CD4-positive, alpha-beta T cell treated with Interleukin-6 for 4 hours (primary cell): ENCODE measurements at regions not wholly inside any gene's neighbourhood (a gene's known extent, or its start where the extent isn't known, plus 50 kb on each side); places are given as distances from the start of the nearest gene placed in this dataset.
A peak's percentile ranks its signal among the peaks of the same experiment; 100 is the strongest.
"Not testable (repeated sequence)": the region's sequence is repeated elsewhere in the genome, so short reads cannot be mapped to it uniquely, and the experiment has no call there.

Experiments used
- DNase-seq: peaks from one replicate; pipeline ENCODE4 v3.0.0-alpha.2; 2020; ENCODE audit warnings: mixed read lengths

DNA sequence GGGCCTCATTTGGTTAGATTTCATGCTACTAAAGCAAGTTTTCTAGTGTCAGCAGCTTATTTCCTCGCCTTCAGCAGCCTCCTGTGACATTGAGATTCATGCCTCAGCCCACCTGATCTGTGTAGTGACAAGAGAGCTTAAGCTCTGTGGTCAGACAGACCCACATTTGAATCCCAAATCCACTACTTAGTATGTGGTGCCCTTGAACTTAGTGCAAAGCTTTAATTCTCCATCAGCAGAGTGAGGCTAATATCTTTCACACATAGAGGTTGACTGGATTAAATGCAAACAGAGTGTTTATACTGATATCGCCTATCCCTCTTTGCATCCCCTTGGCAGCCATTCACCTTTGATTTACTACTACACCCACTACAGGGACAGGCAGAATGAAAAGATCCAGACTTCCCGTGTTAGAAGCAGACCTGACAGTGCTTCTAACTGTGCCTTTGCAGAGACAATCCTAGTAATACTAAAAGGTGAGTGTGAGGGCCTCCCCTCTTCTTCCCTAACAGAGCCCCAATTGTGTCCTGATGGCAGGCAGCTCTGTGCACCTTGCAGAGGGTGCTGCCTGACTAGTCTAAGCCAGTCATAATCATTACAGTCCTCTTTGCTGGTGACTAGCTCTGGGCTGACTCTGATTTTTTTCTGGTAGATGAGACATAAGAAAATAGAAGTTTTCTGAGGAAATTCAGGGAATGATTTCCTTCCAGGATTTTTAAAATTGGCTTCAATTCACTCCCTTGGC is 264.0 kb downstream of the CTH start:
- no peak for DNase-seq

DNA sequence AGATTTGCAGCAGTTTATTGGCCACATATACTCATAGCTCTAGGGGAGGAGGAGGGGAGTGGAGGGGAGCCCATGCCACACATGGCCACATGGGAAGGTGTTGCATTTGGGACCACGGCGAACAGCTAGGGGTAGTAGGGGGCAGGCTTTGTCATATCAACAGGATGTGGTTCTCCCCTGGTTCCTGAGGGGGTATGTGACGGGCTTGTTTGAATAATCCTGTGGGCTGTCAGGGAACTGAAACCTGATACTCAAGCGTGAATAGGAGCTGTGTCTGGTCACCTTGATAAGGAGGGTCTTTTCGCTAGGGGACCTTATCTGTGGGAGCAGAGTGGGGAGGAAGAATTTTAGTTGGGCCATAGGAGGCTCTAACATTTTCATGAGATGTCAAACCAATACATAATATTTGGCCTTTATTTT is 264.7 kb downstream of the CTH start:
- no peak for DNase-seq

DNA sequence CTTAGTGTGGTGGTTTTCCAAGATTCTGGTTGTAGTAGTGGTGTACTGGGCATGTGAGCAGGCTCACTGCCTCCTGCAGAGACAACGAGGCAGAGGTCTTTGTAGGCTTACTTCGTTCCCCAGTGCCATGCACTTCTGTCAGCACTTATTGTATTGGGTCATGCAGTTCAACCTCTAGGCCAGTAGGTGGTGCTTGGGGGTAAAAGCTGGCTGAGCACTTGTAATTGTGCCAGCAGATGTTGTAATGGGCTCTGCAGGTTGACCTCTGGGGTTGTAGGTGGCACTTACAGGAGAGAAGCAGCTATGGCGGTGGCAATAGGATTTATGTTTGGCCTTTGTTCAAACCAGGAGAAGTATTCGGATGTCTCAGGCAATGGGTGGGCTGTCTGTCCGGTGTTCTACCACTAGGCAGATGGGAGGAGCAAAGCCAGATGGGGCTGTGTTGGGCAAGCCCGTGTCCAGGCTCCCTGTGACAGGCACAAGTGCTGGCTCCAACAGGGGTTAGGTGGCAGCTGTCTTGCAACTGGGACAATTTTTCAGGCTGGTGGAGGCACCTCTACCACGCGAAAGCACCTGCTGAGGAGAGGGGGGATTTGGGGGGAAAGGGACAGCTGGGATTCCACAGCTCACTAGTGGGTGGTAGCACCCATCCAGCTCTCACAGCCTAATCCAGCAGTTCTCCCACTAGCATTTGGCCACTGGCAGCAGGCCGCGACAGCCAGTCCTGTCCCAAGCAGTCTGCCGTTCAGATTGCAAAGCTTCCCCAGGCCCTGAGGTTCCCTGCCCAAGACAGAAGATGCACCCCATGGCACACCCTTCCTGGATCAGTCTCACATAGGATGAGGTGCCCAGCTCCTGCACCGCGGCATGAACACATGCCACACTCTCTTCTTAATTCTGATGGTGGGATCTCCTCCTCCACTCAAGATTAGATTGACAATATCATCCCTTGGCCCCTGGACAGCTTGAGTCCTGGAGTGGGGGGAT is 274.5 kb downstream of the CTH start:
- peak; percentile 25 for DNase-seq

DNA sequence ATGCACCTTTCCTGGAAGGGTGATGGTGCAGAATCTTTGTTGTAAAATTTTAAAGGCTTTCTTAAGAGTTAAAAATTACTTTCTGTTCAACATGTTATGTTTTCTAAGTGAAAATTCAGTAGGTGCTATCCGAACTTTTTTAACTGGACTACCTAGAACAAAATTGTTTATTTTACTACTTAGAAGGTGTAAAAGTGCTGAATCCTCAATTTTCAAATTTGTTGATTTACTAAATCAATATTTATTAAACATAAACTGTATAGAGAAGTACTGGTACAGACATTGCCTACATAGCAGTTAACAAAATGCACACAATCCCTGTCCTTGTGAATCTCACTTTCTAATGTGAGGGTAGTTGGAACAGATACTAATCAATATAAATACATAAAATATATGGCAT is 277.5 kb downstream of the CTH start:
- DNase-seq, result no peak

DNA sequence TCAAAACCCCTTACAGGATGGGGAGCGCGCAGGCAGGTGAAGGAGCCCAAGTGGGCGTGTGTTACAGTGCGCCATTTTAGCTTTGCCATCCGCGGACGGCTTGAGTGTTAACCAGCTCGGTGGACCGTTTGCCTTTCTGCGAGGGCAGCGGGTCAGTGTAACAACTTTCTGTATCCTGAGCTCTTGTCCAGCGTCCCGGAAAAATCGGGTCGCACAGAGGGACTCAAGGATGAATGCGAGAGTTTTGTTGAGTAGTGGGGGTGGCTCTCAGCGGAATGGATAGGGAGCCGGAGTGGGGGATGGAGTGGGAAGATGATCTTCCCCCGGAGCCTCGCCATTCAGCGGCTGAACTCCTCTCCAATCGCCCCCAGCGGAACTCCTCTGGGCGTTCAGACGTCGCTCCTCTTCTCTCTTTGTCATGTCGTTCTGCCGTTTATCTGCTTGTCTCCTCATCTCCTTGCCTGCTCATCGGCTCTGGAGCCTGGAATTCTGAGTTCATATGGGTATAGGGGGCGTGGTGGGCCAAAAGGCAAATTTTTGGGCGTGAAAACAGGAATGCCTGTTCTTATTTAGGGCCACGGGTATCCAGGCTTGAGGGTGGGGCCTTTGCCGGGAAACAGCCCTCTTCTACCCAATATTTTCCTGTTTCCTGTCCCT is 295.4 kb downstream of the CTH start:
- DNase-seq, result no peak

DNA sequence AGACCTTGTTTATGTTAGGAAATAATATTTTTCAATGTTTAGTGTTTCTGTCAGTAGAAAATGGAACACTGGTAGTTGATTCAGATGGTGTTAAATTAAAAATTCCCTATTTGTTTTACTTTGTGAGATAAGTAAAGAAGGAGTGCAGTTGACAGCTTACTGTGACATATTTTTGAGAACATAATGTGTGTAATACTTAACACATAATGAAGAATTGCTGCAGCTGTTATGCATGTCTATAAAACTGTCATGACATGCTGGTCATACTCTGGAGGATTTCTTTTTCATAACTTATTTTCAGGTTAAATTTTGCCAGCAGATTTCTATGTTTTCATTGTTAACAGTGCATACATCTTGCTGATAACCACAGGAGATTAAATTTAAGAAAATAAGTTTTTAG is 296.1 kb downstream of the CTH start:
- DNase-seq, result no peak

DNA sequence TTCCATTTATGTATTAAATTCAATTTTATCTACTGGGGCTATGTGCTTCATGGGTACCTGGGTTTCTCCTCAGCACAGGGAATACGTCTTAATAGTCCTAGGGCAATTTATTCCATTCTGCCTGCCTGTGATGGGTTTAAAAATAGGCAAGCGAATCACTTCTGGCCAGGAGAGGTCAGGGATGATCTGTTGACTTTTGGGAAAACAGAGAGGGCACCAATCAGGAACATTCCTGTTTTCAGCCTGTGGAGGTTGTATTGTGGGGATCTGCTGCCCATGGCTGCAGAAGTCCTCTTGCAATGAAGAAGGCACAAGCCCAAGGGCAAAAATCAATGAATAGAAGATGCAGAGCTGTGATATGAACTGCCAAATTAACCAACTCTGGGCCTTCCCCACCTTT is 303.1 kb downstream of the CTH start:
- no peak for DNase-seq

DNA sequence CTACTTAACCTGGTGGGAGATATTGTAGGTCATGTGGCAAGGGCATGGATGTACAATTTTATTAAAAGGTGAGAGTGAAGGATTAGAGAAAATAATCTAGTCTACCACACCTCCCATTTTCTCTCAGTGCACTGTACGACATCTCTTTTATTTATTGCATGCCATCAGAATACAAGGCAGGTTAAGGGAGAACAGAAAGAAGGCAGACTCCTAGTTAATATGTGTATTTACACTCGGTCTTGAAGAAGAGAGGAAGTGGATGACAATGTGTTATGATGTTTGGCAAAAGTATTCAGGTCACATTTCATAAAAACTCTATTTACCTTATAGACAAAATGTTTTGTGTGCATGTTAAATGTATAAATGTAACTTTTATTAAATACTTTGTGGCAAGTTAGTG is 306.1 kb downstream of the CTH start:
- DNase-seq, result no peak

DNA sequence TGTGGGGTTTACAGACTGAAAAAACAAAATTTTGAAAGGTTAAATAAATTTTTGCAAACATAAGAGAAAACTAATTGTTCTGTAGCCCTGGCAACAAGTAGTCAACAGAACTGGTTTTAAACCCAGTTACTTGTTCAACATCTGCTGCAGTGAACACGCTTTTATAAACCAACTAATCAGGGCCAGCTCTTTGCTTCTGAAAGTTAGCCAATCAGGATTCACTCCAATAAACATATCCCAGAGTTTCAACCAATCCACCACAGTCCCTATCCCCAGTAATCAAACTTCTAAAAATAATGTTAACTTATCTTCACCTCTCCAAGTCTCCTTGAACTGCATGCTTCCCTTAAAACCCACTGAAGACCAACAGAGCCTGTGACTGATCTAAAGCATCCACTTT is 306.6 kb downstream of the CTH start:
- DNase-seq, result no peak

DNA sequence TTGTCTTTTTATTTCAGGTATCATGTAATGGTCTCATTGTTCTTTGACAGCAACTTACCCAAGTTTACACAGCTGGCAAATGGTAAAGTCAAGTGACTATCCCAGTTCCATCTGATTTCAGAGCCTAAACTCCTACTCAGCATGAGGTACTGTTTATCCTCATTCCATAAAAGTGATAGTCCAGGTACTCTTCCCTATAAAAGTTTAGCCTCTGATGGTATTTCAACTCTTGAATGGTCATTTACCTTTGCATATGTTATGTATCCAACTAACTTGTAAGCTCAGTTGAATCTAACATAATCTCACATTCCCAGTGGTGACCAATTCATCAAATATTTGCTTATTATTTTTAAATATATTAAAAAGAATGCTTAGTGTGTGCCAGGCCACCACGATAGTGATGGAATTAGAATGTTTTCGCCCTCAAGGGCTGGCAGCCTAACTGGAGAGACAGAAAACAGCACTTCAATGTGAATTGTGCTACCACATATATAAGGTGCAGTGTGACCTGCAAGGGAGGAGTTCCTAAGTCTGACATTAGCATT is 307.1 kb downstream of the CTH start:
- DNase-seq, result no peak

DNA sequence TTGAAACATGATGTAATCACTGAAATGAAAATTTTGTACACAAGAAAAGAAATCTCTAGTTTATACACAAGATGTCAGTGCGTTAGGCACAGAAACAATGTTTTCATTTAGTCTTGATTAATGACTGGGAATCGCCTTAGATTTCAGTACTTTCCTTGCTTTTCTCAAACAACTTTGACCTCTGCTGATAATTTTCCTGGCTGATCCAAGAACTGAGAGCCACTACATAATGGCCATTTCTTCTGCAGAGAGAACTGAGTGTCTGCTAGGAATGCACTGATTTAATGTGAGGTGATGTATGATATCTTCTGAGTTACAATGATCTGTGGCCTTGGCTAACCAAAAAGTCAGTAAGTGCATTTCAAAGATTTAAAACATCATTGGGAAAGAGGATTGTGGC is 308.1 kb downstream of the CTH start:
- no peak for DNase-seq

DNA sequence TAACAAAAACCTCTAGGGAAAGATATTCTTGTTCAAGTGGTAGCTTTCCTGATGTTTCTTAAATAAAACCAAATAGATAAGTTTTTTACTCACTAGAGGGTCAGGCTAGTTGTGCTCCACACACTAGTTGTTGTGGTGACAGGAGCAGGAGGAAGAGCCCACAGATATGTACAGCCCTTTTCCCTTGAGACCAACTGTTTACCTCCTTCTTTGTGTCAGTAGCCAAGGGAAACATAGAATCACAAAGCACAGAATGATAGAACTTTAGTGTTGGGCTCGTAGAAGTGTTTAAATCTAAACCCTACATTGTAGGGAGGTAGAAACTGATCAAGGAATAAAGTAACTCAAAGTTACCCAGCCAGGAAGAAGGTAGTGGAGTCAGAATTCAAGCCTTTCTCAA is 309.0 kb downstream of the CTH start:
- no peak for DNase-seq

DNA sequence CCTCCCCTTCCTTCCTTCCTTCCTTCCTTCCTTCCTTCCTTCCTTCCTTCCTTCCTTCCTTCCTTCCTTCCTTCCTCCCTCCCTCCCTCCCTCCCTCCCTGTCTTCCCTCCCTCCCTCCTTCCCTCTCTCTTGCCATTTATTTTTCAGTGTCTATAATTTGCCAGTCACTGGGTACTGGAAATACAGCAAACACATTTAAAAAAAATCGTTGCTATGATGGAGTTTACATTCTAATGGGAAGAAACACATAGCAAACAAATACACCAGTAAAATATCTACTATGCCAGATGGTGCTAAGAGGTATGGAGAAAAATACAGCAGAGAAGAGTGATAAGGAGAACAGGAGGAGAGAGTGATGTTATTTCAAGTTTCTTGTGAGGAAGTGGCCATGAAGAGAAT is 309.5 kb downstream of the CTH start:
- no peak for DNase-seq

DNA sequence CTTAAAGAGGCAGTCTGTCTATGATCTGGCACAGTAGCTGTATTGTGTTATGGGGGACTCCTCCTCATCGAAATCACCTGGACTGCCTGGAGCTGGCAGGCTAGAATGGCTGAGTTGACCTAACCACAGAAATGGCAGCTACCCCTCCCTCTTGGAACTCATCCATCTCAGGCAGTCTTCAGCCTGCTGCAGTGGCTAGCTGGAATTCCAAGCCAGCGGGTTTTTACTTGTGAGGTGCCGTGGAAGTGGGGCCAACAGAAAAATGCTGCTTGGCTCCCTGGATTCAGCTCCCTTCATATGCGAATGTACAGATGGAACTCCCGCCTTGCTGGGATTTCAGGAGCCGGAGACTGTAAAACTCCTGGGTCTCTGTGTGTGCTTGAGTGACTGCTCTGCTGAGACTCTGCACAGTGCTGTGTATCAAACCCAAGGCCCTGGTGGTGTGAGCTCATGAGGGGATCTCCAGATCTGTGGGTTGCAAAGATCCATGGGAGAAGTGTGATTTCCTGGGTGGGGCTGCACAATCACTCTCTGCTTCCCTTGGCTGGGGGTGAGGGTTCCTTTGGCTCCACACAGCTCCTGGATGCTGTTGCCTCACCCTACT is 316.9 kb downstream of the CTH start:
- DNase-seq, result no peak

DNA sequence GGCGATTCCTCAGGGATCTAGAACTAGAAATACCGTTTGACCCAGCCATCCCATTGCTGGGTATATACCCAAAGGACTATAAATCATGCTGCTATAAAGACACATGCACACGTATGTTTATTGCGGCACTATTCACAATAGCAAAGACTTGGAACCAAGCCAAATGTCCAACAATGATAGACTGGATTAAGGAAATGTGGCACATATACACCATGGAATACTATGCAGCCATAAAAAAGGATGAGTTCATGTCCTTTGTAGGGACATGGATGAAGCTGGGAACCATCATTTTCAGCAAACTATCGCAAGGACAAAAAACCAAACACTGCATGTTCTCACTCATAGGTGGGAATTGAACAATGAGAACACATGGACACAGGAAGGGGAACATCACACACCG is 311.1 kb downstream of the PTGER3 start:
- DNase-seq, result not testable (repeated sequence)

DNA sequence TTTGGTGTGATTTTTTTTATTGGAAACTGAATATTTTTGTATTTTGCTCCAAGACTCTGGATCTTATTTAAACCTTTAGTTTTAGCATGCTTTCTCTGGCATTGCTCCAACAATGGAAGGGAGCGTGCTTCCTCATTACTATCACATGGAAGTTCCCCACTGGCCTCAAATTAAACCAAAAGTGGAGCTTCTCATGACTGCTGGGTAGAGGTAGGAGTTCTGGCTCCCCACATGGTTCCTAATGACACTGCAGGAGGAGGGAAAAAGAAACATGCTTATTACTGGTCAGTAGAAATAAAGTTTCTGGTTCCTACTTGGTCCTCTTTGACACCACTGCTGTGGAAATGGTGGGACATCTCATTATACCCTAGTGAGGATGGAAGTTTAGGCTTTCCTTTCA is 310.5 kb downstream of the PTGER3 start:
- DNase-seq, result no peak

DNA sequence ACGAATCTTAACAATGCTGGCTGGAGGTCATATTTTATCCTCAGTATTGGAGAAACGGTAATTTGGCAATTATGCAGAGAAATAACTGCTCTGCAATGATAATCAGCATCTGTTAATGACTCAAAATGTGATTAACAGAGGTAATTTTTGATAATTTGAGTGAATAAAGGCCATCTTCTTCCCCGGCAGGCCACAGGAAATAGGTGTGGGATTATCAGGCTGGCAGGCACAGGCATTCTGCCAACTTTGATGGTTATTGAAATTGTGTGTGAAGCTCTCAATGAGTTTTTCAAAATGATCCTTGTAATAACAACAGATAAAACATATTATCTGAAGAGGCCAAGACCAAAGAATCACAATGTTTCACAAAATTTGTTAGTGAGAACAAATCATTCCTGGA is 309.0 kb downstream of the PTGER3 start:
- no peak for DNase-seq

DNA sequence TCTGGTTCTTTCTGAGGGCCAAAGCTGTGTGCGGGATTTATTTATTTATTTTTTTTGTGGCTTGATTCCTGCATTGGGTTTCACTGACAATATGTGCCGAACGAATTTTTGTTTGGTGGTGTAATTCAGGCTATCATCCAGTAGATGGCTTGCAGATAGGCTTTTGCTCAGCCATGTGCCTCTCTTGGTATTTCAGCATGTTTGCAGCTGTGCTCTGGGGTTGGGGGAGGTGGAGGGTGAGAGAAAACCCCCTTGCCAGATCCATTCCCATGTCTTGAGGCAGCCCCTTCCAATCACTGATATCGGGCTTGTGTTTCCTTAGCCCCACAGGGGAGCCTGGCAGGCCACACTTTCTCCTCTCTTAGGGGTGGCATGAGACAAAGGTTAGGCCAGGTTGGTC is 302.4 kb downstream of the PTGER3 start:
- no peak for DNase-seq

DNA sequence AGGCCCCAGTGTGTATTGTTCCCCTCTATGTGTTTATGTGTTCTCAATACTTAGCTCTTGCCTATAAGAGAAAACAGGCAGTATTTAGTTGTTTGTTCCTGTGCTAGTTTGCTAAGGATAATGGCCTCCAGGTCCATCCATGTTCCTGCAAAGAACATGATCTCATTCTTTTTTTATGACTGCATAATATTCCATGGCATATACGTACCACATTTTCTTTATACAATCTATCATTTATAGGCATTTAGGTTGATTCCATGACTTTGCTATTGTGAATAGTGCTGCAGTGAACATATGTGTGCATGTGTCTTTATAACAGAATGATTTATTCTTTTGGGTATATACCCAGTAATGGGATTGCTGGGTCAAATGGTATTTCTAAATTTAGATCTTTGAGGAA is 301.6 kb downstream of the PTGER3 start:
- not testable (repeated sequence) for DNase-seq

DNA sequence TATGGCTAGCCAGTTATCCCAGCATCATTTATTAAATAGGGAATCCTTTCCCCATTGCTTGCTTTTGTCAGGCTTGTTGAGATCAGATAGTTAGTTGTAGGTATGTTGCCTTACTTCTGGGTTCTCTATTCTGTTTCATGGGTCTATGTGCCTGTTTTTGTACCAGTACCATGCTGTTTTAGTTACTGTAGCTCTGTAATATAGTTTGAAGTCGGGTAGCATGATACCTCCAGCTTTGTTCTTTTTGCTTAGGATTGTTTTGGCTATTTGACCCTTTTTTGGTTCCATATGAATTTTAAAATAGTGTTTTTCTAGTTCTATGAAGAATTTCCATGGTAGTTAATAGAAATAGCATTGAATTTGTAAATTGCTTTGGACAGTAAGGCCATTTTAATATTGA is 300.5 kb downstream of the PTGER3 start:
- not testable (repeated sequence) for DNase-seq

DNA sequence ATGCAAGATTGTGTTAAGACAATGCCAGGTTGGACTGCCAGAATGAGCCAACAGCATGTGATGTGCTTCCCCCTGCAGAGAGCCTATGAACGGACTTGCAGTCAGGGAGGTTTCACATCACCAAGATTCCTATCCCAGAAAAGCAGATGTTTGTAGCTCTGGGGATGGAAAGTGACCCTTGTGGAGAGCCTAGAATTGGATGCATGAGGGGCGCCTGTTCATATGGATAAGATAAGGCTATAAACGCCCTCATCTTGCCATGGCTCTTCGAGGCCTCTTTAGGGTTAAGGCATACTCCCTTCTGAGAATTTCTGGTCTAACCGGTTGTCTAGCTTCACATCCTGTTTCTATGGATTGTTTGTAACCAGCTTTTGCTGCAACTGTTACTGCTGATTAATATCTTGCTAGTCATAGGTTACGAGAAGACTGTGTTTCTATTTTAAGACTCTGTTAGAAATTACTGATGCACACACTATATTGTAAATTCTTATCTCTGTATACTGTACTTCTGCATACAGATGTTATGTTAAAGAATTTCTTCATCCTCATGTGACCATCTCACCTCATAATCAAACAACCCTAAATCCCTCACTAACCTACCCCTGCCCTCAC is 295.8 kb downstream of the PTGER3 start:
- DNase-seq, result not testable (repeated sequence)

DNA sequence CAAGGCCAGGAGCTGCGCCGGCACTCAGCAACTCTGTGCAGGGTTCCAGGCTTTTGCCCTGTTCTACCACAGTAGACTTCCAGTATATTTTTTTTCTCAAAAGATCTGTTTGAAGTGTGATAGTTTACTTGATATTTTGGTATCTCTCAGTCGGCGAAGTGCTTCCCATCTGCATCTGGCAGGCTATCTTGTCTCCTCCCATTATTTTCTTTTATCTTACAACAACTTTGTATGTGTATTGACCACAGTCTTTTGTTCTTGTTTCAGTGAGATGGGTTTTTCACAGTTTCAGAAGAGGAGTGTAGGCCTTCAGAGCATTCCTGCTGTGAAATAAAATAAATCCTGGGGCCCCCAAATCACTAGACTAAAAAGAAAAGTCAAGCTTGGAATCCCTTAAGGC is 292.9 kb downstream of the PTGER3 start:
- DNase-seq, result no peak
